Adrenal gland (tissue), 9 donors: ENCODE measurements at regions not wholly inside any gene's neighbourhood (a gene's known extent, or its start where the extent isn't known, plus 50 kb on each side); places are given as distances from the start of the nearest gene placed in this dataset.
"Not testable (repeated sequence)": the region's sequence is repeated elsewhere in the genome, so short reads cannot be mapped to it uniquely, and the experiment has no call there.

Experiments used
- DNase-seq, 7 donors: peaks; one replicate each; pipeline ENCODE4 v3.0.0-alpha.2; 2019 to 2020
- H3K27ac ChIP-seq, 5 donors: fragments of 200-600 bp; sonication (generic) in 4 of 5; 1 replicate in 3 of 5; 2 replicates in 2 of 5; pipeline versions ENCODE4 v1.5.1 to v1.8.0; 2016 to 2020; ENCODE audit warnings: mild to moderate bottlenecking in 1 of 5
- H3K27me3 ChIP-seq: fragments of 200-600 bp; 2 replicates; pipeline ENCODE4 v1.8.0; 2021
- H3K36me3 ChIP-seq, 2 donors: fragments of 200-600 bp; replicated peaks in 1 of 2; 1 replicate in 1 of 2; 2 replicates in 1 of 2; pipeline versions ENCODE4 v1.5.1 to v1.8.0; 2018 to 2022
- H3K4me1 ChIP-seq, 2 donors: fragments of 200-600 bp; replicated peaks in 1 of 2; 1 replicate in 1 of 2; 2 replicates in 1 of 2; pipeline versions ENCODE4 v1.5.1 to v1.8.0; 2018 to 2021
- H3K4me3 ChIP-seq, 4 donors: fragments of 200-600 bp; sonication (generic) in 3 of 4; one replicate each; pipeline ENCODE4 v1.5.1; 2016 to 2018
- H3K9me3 ChIP-seq, 3 donors: fragments of 200-600 bp; sonication (generic) in 1 of 3; replicated peaks in 1 of 3; 1 replicate in 2 of 3; 2 replicates in 1 of 3; pipeline versions ENCODE4 v1.5.1 to v1.8.0; 2016 to 2021
- POLR2A ChIP-seq, 2 donors: fragments of 450-650 bp; IDR thresholded peaks; one replicate each; pipeline ENCODE4 v1.6.1; 2017; ENCODE audit warnings: antibody characterized with exemption in 2 of 2, mild to moderate bottlenecking in 2 of 2, moderate library complexity in 1 of 2
- WGBS, 4 donors: extraction: QIAGEN DNeasy Blood & Tissue Kit in 2 of 4; methylation state at CpG; one replicate each; pipeline versions ENCODE4 v1.1.5 to v1.1.7; 2013 to 2017; 5-methylcytosine and 5-hydroxymethylcytosine counted together
- intact Hi-C, 2 donors: fragments of 100-400 bp; cut with DNase I; formaldehyde crosslinking; loops; one replicate each; pipeline versions ENCODE4 v1.14.1 to v1.15.0; 2022 to 2023
- TF ChIP-seq, protein P1 (sequence below), 6 experiments: fragments of 450-650 bp in 4 of 6; fragments of 200-600 bp in 2 of 6; sonication (generic) in 1 of 6; IDR thresholded peaks; 1 replicate in 5 of 6; 2 replicates in 1 of 6; pipeline versions ENCODE4 v1.5.1 to v1.8.0; 2016 to 2021; ENCODE audit warnings: antibody characterized with exemption in 6 of 6, mild to moderate bottlenecking in 2 of 6, moderate library complexity in 1 of 6
- donor health status: healthy with polysubstance abuse.
- donor health status: Bipolar disorder and iron deficiency.
- donor health status: DM: yes; HTN: yes; CAD: no.
- donor health status: DM: no; HTN: no; CAD: no.
- donor health status: DM: no; HTN: no; CAD: no.

DNA sequence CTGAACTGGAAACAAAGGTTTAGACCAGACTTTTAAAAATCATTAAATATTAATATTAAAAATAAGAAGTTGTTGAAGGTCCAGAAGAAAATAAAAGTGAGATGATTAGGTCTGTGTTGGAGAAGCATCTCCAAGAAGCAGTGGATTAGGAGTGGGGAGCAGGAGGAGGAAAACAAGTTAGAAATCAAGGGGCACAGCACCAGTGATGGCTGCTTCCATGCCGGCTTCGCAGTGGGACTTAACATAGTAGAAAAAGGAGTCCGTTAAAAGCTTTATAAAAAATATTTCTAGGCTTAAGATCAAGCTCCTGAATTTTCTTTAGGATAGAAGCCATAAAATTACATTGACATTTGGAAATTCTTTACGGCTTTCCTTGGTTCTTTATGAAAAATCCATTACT, 95.8 kb downstream of the CDC14C start:
- no peak for DNase-seq
- H3K4me3 ChIP-seq = no peak overlapping the region
- H3K4me1 ChIP-seq = no peaks in the 10 kb centered on the region
- no peaks in the 10 kb centered on the region for H3K9me3 ChIP-seq
- WGBS, 4 donors = 69 to 83% (median 78%) methylated on average over 4 of the region's 4 CpGs
- H3K27ac ChIP-seq = no peak overlapping the region
- no peaks in the 10 kb centered on the region for H3K36me3 ChIP-seq
- TF ChIP-seq, protein P1, sequence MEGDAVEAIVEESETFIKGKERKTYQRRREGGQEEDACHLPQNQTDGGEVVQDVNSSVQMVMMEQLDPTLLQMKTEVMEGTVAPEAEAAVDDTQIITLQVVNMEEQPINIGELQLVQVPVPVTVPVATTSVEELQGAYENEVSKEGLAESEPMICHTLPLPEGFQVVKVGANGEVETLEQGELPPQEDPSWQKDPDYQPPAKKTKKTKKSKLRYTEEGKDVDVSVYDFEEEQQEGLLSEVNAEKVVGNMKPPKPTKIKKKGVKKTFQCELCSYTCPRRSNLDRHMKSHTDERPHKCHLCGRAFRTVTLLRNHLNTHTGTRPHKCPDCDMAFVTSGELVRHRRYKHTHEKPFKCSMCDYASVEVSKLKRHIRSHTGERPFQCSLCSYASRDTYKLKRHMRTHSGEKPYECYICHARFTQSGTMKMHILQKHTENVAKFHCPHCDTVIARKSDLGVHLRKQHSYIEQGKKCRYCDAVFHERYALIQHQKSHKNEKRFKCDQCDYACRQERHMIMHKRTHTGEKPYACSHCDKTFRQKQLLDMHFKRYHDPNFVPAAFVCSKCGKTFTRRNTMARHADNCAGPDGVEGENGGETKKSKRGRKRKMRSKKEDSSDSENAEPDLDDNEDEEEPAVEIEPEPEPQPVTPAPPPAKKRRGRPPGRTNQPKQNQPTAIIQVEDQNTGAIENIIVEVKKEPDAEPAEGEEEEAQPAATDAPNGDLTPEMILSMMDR (IDR thresholded peaks at IDR 0.05) = no peak
- TF ChIP-seq POLR2A (IDR thresholded peaks at IDR 0.05) = no peak
- no peaks in the 10 kb centered on the region for H3K27me3 ChIP-seq
- intact Hi-C loops = no loop called here

DNA sequence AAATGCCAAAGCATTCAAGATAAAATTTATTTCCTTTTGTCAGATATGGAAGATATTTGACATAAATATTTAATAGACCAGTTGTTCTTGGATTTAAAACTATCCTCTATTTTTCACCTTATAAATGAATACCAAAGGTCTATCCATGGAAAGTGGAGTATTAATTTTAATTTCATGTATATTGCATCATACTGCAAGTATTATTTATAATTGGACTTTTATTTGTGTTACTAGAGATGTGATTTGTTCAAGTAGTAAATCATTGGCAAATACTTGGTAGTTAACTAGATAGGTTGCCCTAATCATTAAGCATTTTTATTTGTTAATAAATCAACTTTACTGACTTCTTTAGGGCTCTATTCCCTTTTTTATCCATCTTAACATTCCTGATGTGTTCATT, 98.1 kb downstream of the CDC14C start:
- Histone ChIP-seq H3K4me1 (no peaks in the 10 kb centered on the region), H3K27me3 (no peaks in the 10 kb centered on the region), H3K27ac (no peak overlapping the region), H3K9me3 (no peaks in the 10 kb centered on the region), H3K4me3 (no peak overlapping the region), H3K36me3 (no peaks in the 10 kb centered on the region)
- intact Hi-C loops = no loop called here
- TF ChIP-seq POLR2A (IDR thresholded peaks at IDR 0.05) = no peak
- TF ChIP-seq, protein P1 (IDR thresholded peaks at IDR 0.05) = no peak
- no peak for DNase-seq

DNA sequence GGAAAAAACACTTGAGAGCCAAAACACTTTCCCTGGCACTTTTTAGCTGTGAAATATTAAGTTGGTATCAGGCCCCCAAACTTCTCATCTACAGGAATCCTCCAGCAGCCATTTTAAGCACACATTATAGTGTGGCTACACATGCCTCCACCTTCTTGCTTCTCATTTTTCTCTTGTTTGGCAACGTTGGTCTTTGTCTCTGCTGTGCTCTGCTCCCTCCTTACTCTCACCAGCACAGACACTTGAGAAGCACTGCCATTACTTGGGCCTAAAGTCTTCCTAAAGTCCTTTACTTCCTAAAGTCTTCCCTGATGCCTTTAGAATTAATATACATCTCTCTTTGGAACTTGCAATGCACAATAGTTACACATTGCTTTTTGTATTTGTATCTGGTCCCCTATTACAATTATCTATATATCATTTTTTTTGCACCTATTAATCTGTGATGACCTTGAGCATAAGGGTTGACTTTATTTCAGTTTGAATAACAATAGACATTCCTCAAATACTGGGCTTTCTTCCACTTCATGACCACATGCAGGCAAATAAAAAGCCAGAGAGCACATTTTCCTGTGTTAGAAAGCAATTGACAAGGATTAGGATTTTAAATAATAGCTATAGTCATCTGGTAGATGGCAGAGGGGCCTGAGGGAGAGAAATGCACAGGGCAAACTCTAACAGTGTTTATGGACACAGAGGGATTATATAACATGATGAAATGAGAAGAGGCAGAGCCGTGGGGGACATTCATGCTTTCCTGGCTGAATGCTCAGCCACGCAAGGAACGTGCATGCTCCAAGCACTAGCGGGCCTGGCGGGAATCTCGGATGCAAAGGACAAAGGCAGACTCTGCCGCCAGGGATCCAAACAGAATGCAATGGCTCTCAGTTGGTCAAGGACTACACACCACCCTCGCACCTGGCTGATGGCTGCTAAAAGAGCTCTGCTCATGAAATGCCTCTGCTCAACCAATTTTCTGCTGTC, 99.3 kb downstream of the CDC14C start:
- DNase-seq = no peak
- Histone ChIP-seq H3K9me3 (no peaks in the 10 kb centered on the region), H3K4me1 (no peaks in the 10 kb centered on the region), H3K27ac (no peak overlapping the region), H3K27me3 (no peaks in the 10 kb centered on the region), H3K4me3 (no peak overlapping the region), H3K36me3 (no peaks in the 10 kb centered on the region)
- 69 to 73% (median 73%) methylated on average over 9 of the region's 9 CpGs for WGBS, 4 donors
- no peak for TF ChIP-seq POLR2A (IDR thresholded peaks at IDR 0.05)
- TF ChIP-seq, protein P1 (IDR thresholded peaks at IDR 0.05) = no peak
- intact Hi-C loops = no loop called here

DNA sequence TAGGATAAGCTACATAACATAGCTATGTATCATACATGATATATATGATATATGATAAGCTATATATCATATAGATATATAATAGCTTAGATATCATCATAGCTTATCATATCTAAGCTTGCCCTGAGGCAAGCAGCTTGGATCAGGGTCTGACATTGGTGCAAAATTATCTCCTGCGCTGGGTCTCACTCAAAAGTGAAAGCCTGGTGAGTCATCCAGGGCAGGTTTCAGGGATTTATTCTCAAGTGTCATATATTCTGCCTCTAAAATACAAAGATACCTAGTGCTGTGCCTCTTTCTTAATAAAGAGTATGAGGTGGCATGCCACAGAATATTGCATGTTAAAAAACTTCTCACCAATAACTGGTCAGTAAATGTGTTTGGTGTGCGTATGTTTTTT, 105.9 kb downstream of the CDC14C start:
- H3K27me3 ChIP-seq = no peaks in the 10 kb centered on the region
- 62 to 80% (median 72%) methylated on average over 2 of the region's 2 CpGs for WGBS, 4 donors

DNA sequence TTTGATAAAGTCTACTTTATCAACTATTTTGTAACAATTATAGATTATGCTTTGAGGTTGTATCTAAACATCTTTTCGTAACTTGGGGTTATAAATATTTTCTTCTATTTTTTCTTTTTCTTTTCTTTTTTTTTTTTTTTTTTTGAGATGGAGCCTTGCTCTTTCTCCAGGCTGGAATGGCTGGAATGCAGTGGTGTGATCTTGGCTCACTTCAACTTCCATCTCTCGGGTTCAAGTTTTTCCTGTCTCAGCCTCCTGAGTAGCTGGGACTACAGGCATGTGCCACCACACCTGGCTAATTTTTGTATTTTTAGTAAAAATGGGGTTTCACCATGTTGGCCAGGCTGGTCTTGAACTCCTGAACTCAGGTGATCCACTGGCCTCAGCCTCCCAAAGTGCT, 108.8 kb downstream of the CDC14C start:
- WGBS, 4 donors = 81 to 88% (median 83%) methylated on average over 2 of the region's 2 CpGs

More for the DNA sequence above, 105.9 kb downstream of the CDC14C start:
- H3K4me1 ChIP-seq = no peaks in the 10 kb centered on the region
- H3K9me3 ChIP-seq = no peaks in the 10 kb centered on the region
- no peak overlapping the region for H3K27ac ChIP-seq
- H3K36me3 ChIP-seq = no peaks in the 10 kb centered on the region
- no peak overlapping the region for H3K4me3 ChIP-seq
- intact Hi-C loops = no loop called here
- DNase-seq = no peak
- no peak for TF ChIP-seq POLR2A (IDR thresholded peaks at IDR 0.05)
- TF ChIP-seq, protein P1 (IDR thresholded peaks at IDR 0.05) = no peak

More for the DNA sequence above, 108.8 kb downstream of the CDC14C start:
- intact Hi-C loops, H3K36me3 ChIP-seq, DNase-seq, H3K27me3 ChIP-seq, H3K4me1 ChIP-seq, H3K9me3 ChIP-seq, H3K4me3 ChIP-seq, H3K27ac ChIP-seq: not testable (repeated sequence)
